ENCODE measurements at regions not wholly inside any gene's neighbourhood (a gene's known extent, or its start where the extent isn't known, plus 50 kb on each side); places are given as distances from the start of the nearest gene placed in this dataset.

- no peak for TF ChIP-seq ZBTB11 (tag by site-specific recombination; conservative IDR thresholded peaks at IDR 0.05; ENCODE audit: low read depth)
- TF ChIP-seq ZNF76 (tag by site-specific recombination; IDR thresholded peaks at IDR 0.05; ENCODE audit: borderline replicate concordance, low read depth) = no peak
- no peak for TF ChIP-seq ZNF548 (tag by site-specific recombination; IDR thresholded peaks at IDR 0.05)
- TF ChIP-seq YY1 (tag by site-specific recombination; IDR thresholded peaks at IDR 0.05) = no peak
- TF ChIP-seq SP3 (tag by site-specific recombination; IDR thresholded peaks at IDR 0.05) = no peak
Observed at GRCh38 chr11:57873196-57873911, 111.8 kb downstream of the CTNND1 start (continued).

GRCh38 chr11:57874981-57875380 lies 113.4 kb downstream of the CTNND1 start:
- POLR2A ChIA-PET = no interaction called here
- CTCF ChIA-PET = no interaction called here

GRCh38 chr11:57881647-57882046 lies 120.0 kb downstream of the CTNND1 start:
- Histone ChIP-seq H3K27ac (ENCODE audit: extremely low read depth, low read depth, low read length) (no peak overlapping the region), H3K4me1 (ENCODE audit: control insufficient read depth, insufficient read depth, low read length) (no peaks in the 10 kb centered on the region), H3K36me3 (ENCODE audit: control insufficient read depth in 2 of 2, insufficient read depth in 1 of 2, low read length in 2 of 2) (no peaks in the 10 kb centered on the region), H3K9me3 (ENCODE audit: control insufficient read depth, insufficient read depth, low read depth, low read length) (no peaks in the 10 kb centered on the region), H3K4me3 (ENCODE audit: low read depth, low read length) (no peak overlapping the region)
- CTCF ChIA-PET = interaction anchor here (0.6 kb wide), 1 partner anchor 1177 kb away, joined by 3 read pairs; no protein-coding TSS in a partner anchor
- POLR2A ChIA-PET = no interaction called here
- TF ChIP-seq ZNF16 (tag by site-specific recombination; IDR thresholded peaks at IDR 0.05; ENCODE audit: low read depth) (no peak), ZNF23 (tag by site-specific recombination; IDR thresholded peaks at IDR 0.05; ENCODE audit: borderline replicate concordance) (no peak), ZNF391 (tag by site-specific recombination; IDR thresholded peaks at IDR 0.05; ENCODE audit: borderline replicate concordance, low read depth) (no peak), ZSCAN16 (tag by site-specific recombination; IDR thresholded peaks at IDR 0.05) (no peak), BCL11B (tag by site-specific recombination; IDR thresholded peaks at IDR 0.05; ENCODE audit: low read depth) (no peak), ZNF274 (IDR thresholded peaks at IDR 0.05; ENCODE audit: low read length) (no peak), ZNF274 (tag by site-specific recombination; IDR thresholded peaks at IDR 0.05; ENCODE audit: borderline replicate concordance) (no peak), ZNF626 (tag by site-specific recombination; IDR thresholded peaks at IDR 0.05) (no peak), ZNF561 (tag by site-specific recombination; IDR thresholded peaks at IDR 0.05; ENCODE audit: borderline replicate concordance) (no peak), ZSCAN30 (tag by site-specific recombination; IDR thresholded peaks at IDR 0.05) (no peak), ZNF280C (tag by site-specific recombination; IDR thresholded peaks at IDR 0.05) (no peak), ZNF623 (tag by site-specific recombination; IDR thresholded peaks at IDR 0.05) (no peak)

More at GRCh38 chr11:57874981-57875380, 113.4 kb downstream of the CTNND1 start:
- Histone ChIP-seq H3K27ac (ENCODE audit: extremely low read depth, low read depth, low read length) (no peak overlapping the region), H3K36me3 (ENCODE audit: control insufficient read depth in 2 of 2, insufficient read depth in 1 of 2, low read length in 2 of 2) (no peaks in the 10 kb centered on the region), H3K9me3 (ENCODE audit: control insufficient read depth, insufficient read depth, low read depth, low read length) (no peaks in the 10 kb centered on the region), H3K4me3 (ENCODE audit: low read depth, low read length) (no peak overlapping the region), H3K4me1 (ENCODE audit: control insufficient read depth, insufficient read depth, low read length) (no peaks in the 10 kb centered on the region)
- no peak for TF ChIP-seq EGR2 (tag by site-specific recombination; IDR thresholded peaks at IDR 0.05; ENCODE audit: low read depth)
- TF ChIP-seq ZNF544 (tag by site-specific recombination; IDR thresholded peaks at IDR 0.05) = no peak
- TF ChIP-seq KLF16 (tag by site-specific recombination; IDR thresholded peaks at IDR 0.05) = no peak
